ENCODE measurements at regions not wholly inside any gene's neighbourhood (a gene's known extent, or its start where the extent isn't known, plus 50 kb on each side); places are given as distances from the start of the nearest gene placed in this dataset.

DNA sequence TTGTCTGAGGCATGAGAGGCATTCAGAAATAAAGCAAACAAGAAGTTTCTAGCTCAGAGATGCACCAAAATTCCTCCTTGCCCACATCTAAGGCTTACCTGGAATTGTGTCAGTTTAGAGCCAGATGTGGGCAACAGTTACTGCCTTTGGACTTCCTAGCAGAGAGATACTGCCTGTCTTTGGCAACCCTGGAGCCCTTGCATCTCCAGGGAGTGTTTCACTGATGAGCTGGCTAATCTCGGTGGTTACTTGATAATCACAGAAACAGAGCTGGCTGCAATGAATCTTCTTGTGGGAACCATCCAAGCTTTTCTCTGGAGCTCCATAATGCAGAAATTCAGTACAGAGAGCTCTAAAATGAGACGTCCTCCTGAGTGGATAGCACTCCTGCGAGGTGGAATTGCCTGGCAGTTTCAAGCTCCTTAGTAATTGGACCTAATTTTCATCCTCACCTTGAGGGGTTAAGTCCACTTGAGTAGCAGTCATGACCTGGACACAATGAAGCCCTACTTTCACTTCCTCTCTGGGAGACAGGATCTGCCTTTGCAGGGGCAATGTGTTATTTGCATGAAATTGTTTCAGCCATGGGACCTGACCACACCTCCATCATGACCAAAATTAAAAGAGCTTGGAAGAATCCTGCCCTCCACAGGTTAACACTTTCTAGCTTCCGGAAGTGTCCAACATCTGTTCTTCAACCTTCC, 108.8 kb upstream of the ARHGAP5 start:
- TF ChIP-seq TP53 (CRISPR knock-in tag; IDR thresholded peaks at IDR 0.05) (no peak), MAFK (IDR thresholded peaks at IDR 0.05; ENCODE audit: partially characterized antibody) (no peak), HDAC2 (IDR thresholded peaks at IDR 0.05) (no peak), REST (IDR thresholded peaks at IDR 0.05) (no peak), CHD4 (IDR thresholded peaks at IDR 0.05; ENCODE audit: borderline replicate concordance) (no peak), POLR2A (IDR thresholded peaks at IDR 0.05; ENCODE audit: low read length) (no peak), BHLHE40 (IDR thresholded peaks at IDR 0.05; ENCODE audit: low read depth, low read length) (no peak), BCL3 (IDR thresholded peaks at IDR 0.05) (no peak), EHF (CRISPR knock-in tag; IDR thresholded peaks at IDR 0.05) (no peak), EP300 (IDR thresholded peaks at IDR 0.05) (no peak), CHD2 (IDR thresholded peaks at IDR 0.05; ENCODE audit: low read length, partially characterized antibody) (no peak)
- TF ChIP-seq, protein P1, sequence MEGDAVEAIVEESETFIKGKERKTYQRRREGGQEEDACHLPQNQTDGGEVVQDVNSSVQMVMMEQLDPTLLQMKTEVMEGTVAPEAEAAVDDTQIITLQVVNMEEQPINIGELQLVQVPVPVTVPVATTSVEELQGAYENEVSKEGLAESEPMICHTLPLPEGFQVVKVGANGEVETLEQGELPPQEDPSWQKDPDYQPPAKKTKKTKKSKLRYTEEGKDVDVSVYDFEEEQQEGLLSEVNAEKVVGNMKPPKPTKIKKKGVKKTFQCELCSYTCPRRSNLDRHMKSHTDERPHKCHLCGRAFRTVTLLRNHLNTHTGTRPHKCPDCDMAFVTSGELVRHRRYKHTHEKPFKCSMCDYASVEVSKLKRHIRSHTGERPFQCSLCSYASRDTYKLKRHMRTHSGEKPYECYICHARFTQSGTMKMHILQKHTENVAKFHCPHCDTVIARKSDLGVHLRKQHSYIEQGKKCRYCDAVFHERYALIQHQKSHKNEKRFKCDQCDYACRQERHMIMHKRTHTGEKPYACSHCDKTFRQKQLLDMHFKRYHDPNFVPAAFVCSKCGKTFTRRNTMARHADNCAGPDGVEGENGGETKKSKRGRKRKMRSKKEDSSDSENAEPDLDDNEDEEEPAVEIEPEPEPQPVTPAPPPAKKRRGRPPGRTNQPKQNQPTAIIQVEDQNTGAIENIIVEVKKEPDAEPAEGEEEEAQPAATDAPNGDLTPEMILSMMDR (IDR thresholded peaks at IDR 0.05) = no peak
- TF ChIP-seq, protein P2, sequence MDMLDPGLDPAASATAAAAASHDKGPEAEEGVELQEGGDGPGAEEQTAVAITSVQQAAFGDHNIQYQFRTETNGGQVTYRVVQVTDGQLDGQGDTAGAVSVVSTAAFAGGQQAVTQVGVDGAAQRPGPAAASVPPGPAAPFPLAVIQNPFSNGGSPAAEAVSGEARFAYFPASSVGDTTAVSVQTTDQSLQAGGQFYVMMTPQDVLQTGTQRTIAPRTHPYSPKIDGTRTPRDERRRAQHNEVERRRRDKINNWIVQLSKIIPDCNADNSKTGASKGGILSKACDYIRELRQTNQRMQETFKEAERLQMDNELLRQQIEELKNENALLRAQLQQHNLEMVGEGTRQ (IDR thresholded peaks at IDR 0.05) = no peak
- TF ChIP-seq, protein P3, sequence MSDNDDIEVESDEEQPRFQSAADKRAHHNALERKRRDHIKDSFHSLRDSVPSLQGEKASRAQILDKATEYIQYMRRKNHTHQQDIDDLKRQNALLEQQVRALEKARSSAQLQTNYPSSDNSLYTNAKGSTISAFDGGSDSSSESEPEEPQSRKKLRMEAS (IDR thresholded peaks at IDR 0.05) = no peak
